PC-9 (cell line): ENCODE measurements at regions not wholly inside any gene's neighbourhood (a gene's known extent, or its start where the extent isn't known, plus 50 kb on each side); places are given as distances from the start of the nearest gene placed in this dataset.

ENCODE experiments used
- EZH2 ChIP-seq: fragments of 200-600 bp; sonication (generic); IDR thresholded peaks from 2 replicates; pipeline ENCODE4 v1.8.0; 2017; ENCODE audit warnings: antibody characterized with exemption, low read depth
- TF ChIP-seq, protein P1 (sequence below): fragments of 200-600 bp; sonication (generic); conservative IDR thresholded peaks from 2 replicates; pipeline ENCODE4 v1.6.1; 2017; ENCODE audit warnings: mixed run types, antibody characterized with exemption, mild to moderate bottlenecking, moderate library complexity

DNA sequence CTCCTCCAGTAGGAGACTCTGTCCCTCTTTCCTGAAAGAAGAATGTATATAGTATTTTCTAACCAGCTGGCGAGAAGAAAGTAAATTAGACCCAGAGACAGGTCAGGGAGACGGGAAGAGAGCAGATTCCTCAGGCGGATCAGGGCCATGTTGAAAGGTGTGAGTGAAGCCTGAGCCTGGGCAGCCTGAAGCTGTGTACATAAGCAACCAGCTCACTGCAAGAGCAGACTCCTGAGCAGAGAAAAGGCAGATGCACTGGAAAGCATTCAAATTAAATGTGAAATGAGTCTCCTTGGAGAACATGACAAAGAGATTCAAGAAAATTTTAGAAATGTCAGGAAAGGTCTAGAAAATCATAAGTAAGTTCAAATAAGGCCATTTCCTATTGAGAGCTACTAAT lies 165.8 kb downstream of the GOLIM4 start:
- TF ChIP-seq, protein P1, sequence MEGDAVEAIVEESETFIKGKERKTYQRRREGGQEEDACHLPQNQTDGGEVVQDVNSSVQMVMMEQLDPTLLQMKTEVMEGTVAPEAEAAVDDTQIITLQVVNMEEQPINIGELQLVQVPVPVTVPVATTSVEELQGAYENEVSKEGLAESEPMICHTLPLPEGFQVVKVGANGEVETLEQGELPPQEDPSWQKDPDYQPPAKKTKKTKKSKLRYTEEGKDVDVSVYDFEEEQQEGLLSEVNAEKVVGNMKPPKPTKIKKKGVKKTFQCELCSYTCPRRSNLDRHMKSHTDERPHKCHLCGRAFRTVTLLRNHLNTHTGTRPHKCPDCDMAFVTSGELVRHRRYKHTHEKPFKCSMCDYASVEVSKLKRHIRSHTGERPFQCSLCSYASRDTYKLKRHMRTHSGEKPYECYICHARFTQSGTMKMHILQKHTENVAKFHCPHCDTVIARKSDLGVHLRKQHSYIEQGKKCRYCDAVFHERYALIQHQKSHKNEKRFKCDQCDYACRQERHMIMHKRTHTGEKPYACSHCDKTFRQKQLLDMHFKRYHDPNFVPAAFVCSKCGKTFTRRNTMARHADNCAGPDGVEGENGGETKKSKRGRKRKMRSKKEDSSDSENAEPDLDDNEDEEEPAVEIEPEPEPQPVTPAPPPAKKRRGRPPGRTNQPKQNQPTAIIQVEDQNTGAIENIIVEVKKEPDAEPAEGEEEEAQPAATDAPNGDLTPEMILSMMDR, result no peak
- TF ChIP-seq EZH2, result no peak
